Astrocyte of the spinal cord (primary cell): ENCODE measurements at regions not wholly inside any gene's neighbourhood (a gene's known extent, or its start where the extent isn't known, plus 50 kb on each side); places are given as distances from the start of the nearest gene placed in this dataset.

Source experiments
- DNase-seq: peaks from one replicate; pipeline ENCODE4 v3.0.0; 2011; ENCODE audit warnings: low read depth, low spot score
- H3K4me3 ChIP-seq: 2 replicates; pipeline ENCODE4 v1.5.1; 2011; ENCODE audit warnings: low read depth, mild to moderate bottlenecking, low read length, moderate library complexity
- CTCF ChIP-seq: IDR thresholded peaks from 2 replicates; pipeline ENCODE4 v1.5.1; 2012; ENCODE audit warnings: low read depth, mild to moderate bottlenecking, low read length, inconsistent platforms
- in situ Hi-C: cut with HindIII; loops from 2 replicates; pipeline ENCODE4 v1.10.0; 2017; ENCODE audit warnings: low sequenced_read_pairs

GRCh38 chr6:140018588-140018987, 644.1 kb upstream of the CITED2 start:
- H3K4me3 ChIP-seq = no peak overlapping the region
- no peak for DNase-seq
- no peak for TF ChIP-seq CTCF
- in situ Hi-C loops = no loop called here

GRCh38 chr6:140017470-140017869, 643.0 kb upstream of the CITED2 start:
- TF ChIP-seq CTCF = no peak
- in situ Hi-C loops = no loop called here
- H3K4me3 ChIP-seq = no peak overlapping the region
- DNase-seq = no peak

- no peak overlapping the region for H3K4me3 ChIP-seq
- no peak for DNase-seq
- no peak for TF ChIP-seq CTCF
- in situ Hi-C loops = no loop called here
Measured at GRCh38 chr6:140012150-140012549, 637.7 kb upstream of the CITED2 start.

- DNase-seq = no peak
- TF ChIP-seq CTCF = no peak
- in situ Hi-C loops = no loop called here
- no peak overlapping the region for H3K4me3 ChIP-seq
Measured at GRCh38 chr6:140011537-140011936, 637.1 kb upstream of the CITED2 start.

- in situ Hi-C loops = no loop called here
- no peak for DNase-seq
- H3K4me3 ChIP-seq = no peak overlapping the region
- no peak for TF ChIP-seq CTCF
Measured at GRCh38 chr6:140009286-140009685, 634.8 kb upstream of the CITED2 start.

- no peak for TF ChIP-seq CTCF
- H3K4me3 ChIP-seq = no peak overlapping the region
- no peak for DNase-seq
- in situ Hi-C loops = no loop called here
Measured at GRCh38 chr6:140007525-140007924, 633.1 kb upstream of the CITED2 start.

- no peak for TF ChIP-seq CTCF
- in situ Hi-C loops = no loop called here
- DNase-seq = no peak
- H3K4me3 ChIP-seq = no peak overlapping the region
Measured at GRCh38 chr6:140003217-140003616, 628.8 kb upstream of the CITED2 start.
